GM13976 (cell line): ENCODE measurements at regions not wholly inside any gene's neighbourhood (a gene's known extent, or its start where the extent isn't known, plus 50 kb on each side); places are given as distances from the start of the nearest gene placed in this dataset.

Source experiments
- DNase-seq: peaks from one replicate; pipeline ENCODE4 v3.0.0; 2012; ENCODE audit warnings: low spot score
- in situ Hi-C: fragments of 300-500 bp; cut with MboI; formaldehyde crosslinking; loops from one replicate; pipeline ENCODE4 v1.12.0; 2022; ENCODE audit warnings: low sequenced_read_pairs, mixed read lengths, inconsistent platforms; ENCODE audit not compliant: unreplicated experiment
- TF ChIP-seq, protein P1 (sequence below): IDR thresholded peaks from 2 replicates; pipeline ENCODE4 v1.5.1; 2012; ENCODE audit warnings: borderline replicate concordance, mild to moderate bottlenecking; ENCODE audit not compliant: insufficient read depth; ENCODE audit errors: extremely low read depth, missing control alignments, control extremely low read depth

DNA sequence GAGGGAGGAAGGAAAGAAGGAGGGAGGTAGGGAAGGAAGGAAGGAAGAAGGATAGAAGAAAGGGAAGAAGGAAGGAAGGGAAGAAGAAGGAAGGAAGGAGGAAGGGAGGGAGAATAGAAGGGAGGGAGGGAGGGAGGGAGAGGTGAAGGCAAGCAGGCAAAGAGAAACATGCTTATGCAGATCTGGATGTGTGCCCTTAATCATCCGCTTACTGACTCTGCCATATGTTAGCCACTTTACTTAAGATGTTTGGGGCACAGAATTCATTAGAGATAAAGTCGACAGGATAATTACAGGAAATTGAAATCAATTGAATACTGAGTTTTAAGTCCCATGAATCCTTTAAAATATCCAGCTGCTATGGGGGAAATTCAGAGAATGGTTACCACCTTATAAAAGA, 334.2 kb downstream of the GRB14 start:
- TF ChIP-seq, protein P1, sequence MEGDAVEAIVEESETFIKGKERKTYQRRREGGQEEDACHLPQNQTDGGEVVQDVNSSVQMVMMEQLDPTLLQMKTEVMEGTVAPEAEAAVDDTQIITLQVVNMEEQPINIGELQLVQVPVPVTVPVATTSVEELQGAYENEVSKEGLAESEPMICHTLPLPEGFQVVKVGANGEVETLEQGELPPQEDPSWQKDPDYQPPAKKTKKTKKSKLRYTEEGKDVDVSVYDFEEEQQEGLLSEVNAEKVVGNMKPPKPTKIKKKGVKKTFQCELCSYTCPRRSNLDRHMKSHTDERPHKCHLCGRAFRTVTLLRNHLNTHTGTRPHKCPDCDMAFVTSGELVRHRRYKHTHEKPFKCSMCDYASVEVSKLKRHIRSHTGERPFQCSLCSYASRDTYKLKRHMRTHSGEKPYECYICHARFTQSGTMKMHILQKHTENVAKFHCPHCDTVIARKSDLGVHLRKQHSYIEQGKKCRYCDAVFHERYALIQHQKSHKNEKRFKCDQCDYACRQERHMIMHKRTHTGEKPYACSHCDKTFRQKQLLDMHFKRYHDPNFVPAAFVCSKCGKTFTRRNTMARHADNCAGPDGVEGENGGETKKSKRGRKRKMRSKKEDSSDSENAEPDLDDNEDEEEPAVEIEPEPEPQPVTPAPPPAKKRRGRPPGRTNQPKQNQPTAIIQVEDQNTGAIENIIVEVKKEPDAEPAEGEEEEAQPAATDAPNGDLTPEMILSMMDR = no peak
- in situ Hi-C loops = no loop called here
- DNase-seq = no peak

GRCh38 chr2:164285576-164285975, 335.7 kb downstream of the GRB14 start:
- TF ChIP-seq, protein P1 = no peak
- DNase-seq = no peak
- in situ Hi-C loops = no loop called here

- in situ Hi-C loops = no loop called here
- TF ChIP-seq, protein P1 = no peak
- no peak for DNase-seq
These were observed 339.4 kb downstream of the GRB14 start for GRCh38 chr2:164281896-164282295.

DNA sequence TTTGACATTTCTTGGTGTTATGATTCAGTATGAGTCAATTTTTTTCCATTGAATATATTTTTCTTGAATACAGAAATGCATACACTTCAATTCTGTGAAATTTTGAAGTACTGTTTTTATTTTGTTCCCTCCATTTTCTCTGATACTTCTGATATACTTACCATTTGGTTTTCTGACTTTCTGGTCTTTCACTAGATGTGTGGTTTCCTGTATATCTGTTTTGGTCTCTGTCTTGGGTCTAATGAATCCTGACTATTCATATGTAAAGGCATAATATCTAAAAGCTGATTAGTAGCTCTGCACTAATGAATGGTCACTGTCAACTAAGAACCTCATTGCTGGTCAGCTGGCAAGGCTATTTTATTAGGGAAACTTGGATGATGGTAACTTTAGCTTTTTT, 345.6 kb downstream of the GRB14 start:
- in situ Hi-C loops = no loop called here
- DNase-seq = no peak
- TF ChIP-seq, protein P1 = no peak

DNA sequence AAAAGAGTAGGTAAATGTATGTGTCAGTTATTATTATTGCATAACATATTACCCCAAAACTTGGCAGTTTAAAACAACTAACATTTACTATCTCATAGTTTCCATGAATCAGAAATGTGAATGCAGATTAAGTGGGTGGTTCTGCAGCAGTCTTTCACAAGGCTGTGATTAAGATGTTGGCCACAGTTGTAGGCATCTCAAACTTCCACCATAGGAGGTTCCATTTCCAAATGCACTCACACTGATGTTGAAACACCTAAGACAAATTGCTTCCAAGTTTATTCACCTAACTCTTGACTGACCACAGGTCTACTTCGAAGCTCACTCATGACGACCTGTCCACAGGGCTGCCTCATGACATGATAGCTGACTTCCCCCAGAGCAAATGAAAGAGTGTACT, 360.8 kb downstream of the GRB14 start:
- no peak for DNase-seq
- in situ Hi-C loops = no loop called here
- TF ChIP-seq, protein P1 = no peak

DNA sequence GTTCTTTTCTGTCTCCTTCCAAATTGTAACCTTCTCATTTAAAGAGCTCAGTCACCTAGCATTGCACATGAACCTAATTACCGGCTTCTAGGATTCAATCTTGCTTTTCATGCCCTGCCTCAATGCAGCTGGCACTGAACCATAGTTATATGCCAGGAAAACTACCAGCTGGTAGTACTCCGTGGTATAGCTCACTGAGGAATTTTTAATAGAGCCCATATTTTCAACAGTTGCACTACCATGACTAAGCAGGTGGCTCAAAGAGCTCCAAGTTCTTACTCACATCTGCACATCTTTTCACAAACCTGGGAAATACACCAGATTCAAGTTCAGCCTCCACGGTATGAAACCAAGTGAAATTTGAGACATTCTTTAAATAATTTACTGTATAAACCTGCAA, 363.5 kb downstream of the GRB14 start:
- in situ Hi-C loops = no loop called here
- no peak for DNase-seq
- TF ChIP-seq, protein P1 = no peak
